Astrocyte (in vitro differentiated cells and primary cell): ENCODE measurements at regions not wholly inside any gene's neighbourhood (a gene's known extent, or its start where the extent isn't known, plus 50 kb on each side); places are given as distances from the start of the nearest gene placed in this dataset.

Experiments used
- EZH2 ChIP-seq: IDR thresholded peaks from 2 replicates; pipeline ENCODE4 v1.6.1; 2012; ENCODE audit warnings: mild to moderate bottlenecking, low read length, inconsistent platforms; ENCODE audit not compliant: insufficient read depth
- TF ChIP-seq, protein P1 (sequence below): IDR thresholded peaks from 2 replicates; pipeline ENCODE4 v1.5.1; 2011; ENCODE audit warnings: low read depth, mild to moderate bottlenecking, inconsistent platforms, low read length, moderate library complexity; ENCODE audit not compliant: insufficient read depth

DNA sequence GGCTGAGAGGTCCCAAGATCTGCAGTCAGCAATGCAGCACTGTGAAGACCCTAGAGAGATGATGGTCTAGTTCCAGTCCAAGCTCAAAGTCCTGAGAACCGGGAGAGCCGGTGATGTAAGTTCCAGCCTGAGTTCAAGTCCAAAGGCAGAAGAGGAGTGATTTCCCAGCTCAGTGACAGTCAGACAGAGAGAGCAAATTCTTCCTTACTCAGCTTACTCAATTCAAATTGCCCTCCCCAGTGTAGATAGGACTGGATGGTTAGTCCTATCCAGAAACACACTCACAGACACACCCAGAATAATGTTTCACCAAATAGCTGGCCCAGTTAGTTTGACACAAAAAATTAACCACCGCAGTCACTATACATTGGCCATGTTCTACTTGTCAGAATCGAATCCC is 185.5 kb upstream of the MYO3A start:
- TF ChIP-seq, protein P1, sequence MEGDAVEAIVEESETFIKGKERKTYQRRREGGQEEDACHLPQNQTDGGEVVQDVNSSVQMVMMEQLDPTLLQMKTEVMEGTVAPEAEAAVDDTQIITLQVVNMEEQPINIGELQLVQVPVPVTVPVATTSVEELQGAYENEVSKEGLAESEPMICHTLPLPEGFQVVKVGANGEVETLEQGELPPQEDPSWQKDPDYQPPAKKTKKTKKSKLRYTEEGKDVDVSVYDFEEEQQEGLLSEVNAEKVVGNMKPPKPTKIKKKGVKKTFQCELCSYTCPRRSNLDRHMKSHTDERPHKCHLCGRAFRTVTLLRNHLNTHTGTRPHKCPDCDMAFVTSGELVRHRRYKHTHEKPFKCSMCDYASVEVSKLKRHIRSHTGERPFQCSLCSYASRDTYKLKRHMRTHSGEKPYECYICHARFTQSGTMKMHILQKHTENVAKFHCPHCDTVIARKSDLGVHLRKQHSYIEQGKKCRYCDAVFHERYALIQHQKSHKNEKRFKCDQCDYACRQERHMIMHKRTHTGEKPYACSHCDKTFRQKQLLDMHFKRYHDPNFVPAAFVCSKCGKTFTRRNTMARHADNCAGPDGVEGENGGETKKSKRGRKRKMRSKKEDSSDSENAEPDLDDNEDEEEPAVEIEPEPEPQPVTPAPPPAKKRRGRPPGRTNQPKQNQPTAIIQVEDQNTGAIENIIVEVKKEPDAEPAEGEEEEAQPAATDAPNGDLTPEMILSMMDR: no peak
- no peak for TF ChIP-seq EZH2
